Testis (tissue), 2 donors: ENCODE measurements at regions not wholly inside any gene's neighbourhood (a gene's known extent, or its start where the extent isn't known, plus 50 kb on each side); places are given as distances from the start of the nearest gene placed in this dataset.

Source experiments
- CTCF ChIP-seq, 3 experiments: fragments of 450-650 bp in 2 of 3; fragments of 200-600 bp in 1 of 3; sonication (generic) in 1 of 3; IDR thresholded peaks; one replicate each; pipeline ENCODE4 v1.5.1; 2016 to 2019; ENCODE audit warnings: antibody characterized with exemption in 3 of 3, mild to moderate bottlenecking in 2 of 3, moderate library complexity in 1 of 3
- POLR2A ChIP-seq: fragments of 450-650 bp; IDR thresholded peaks from one replicate; pipeline ENCODE4 v1.6.1; 2017; ENCODE audit warnings: antibody characterized with exemption, mild to moderate bottlenecking, moderate library complexity

- TF ChIP-seq CTCF (IDR thresholded peaks at IDR 0.05): no peak
- no peak for TF ChIP-seq POLR2A
These were observed 969.5 kb downstream of the PCDH18 start for GRCh38 chr4:136562834-136563233.
